ENCODE measurements at regions not wholly inside any gene's neighbourhood (a gene's known extent, or its start where the extent isn't known, plus 50 kb on each side); places are given as distances from the start of the nearest gene placed in this dataset.
"Not testable (repeated sequence)": the region's sequence is repeated elsewhere in the genome, so short reads cannot be mapped to it uniquely, and the experiment has no call there.

- H3K9me3 ChIP-seq (replicated peaks; ENCODE audit: control insufficient read depth, low read depth, low read length) = no peaks in the 10 kb centered on the region
- WGBS (ENCODE audit: insufficient coverage) = 93% methylated on average over 11 of the region's 15 CpGs
Observed at GRCh38 chr5:105872569-105873270, 1798.0 kb downstream of the EFNA5 start.

DNA sequence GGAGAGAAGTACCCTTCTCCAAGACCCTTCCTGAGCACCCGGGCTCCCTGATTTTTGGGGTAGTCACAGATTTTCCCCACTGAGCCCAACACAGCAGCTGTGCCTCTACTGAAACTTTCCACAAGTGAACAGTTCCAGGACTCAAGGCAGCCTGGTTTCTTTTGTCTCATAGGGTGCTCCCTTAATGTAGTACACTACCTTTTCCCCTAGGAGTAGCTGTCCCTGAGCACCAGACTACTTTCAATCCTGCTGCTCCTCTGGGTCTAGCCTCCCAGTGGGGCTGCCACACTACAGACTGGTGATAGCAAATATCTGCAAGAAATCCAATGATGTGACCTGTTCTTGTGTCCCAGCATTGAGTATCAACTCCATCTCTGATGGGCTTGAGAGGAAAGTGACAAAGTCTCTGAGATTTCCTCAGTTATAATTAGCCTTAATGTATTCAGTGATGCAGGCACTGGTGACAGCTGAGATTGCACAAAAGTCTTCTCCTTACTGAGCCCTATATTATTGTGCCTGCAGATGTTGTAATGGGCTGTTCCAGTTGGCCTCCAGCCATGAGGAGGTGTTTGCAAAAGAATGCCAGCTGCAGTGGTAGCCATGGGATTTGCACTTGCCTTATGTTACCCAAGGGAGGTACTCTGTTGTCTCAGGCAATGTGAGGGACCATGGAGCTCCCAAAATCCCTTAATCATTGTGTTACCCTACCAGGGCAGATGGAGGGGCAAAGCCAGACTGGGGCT, 1802.5 kb downstream of the EFNA5 start:
- no peaks in the 10 kb centered on the region for H3K27me3 ChIP-seq (ENCODE audit: control insufficient read depth, insufficient read depth, low read length)
- H3K4me3 ChIP-seq (ENCODE audit: low read length) = no peak overlapping the region
- H3K27ac ChIP-seq (ENCODE audit: low read length) = no peak overlapping the region
- H3K36me3 ChIP-seq (ENCODE audit: control insufficient read depth, insufficient read depth, low read length) = no peaks in the 10 kb centered on the region
- WGBS (ENCODE audit: insufficient coverage) = no CpG with 5 or more reads among the region's 1 CpG
- no peaks in the 10 kb centered on the region for H3K9me3 ChIP-seq (replicated peaks; ENCODE audit: control insufficient read depth, low read depth, low read length)
- peak; percentile 9 for DNase-seq
- no peaks in the 10 kb centered on the region for H3K4me1 ChIP-seq (ENCODE audit: control insufficient read depth, insufficient read depth, low read length)

More at GRCh38 chr5:105872569-105873270, 1798.0 kb downstream of the EFNA5 start:
- no peak overlapping the region for H3K4me3 ChIP-seq (ENCODE audit: low read length)
- no peak overlapping the region for H3K27ac ChIP-seq (ENCODE audit: low read length)
- no peak for DNase-seq
- no peaks in the 10 kb centered on the region for H3K36me3 ChIP-seq (ENCODE audit: control insufficient read depth, insufficient read depth, low read length)
- H3K4me1 ChIP-seq (ENCODE audit: control insufficient read depth, insufficient read depth, low read length) = no peaks in the 10 kb centered on the region
- H3K27me3 ChIP-seq (ENCODE audit: control insufficient read depth, insufficient read depth, low read length) = no peaks in the 10 kb centered on the region

GRCh38 chr5:105865834-105866233, 1804.9 kb downstream of the EFNA5 start:
- H3K36me3 ChIP-seq (ENCODE audit: control insufficient read depth, insufficient read depth, low read length) = no peaks in the 10 kb centered on the region
- DNase-seq = no peak
- no peaks in the 10 kb centered on the region for H3K4me1 ChIP-seq (ENCODE audit: control insufficient read depth, insufficient read depth, low read length)
- H3K27ac ChIP-seq (ENCODE audit: low read length) = no peak overlapping the region
- H3K27me3 ChIP-seq (ENCODE audit: control insufficient read depth, insufficient read depth, low read length) = no peaks in the 10 kb centered on the region
- no CpG with 5 or more reads among the region's 1 CpG for WGBS (ENCODE audit: insufficient coverage)
- H3K4me3 ChIP-seq (ENCODE audit: low read length) = no peak overlapping the region
- H3K9me3 ChIP-seq (replicated peaks; ENCODE audit: control insufficient read depth, low read depth, low read length) = no peaks in the 10 kb centered on the region

- H3K36me3 ChIP-seq (ENCODE audit: control insufficient read depth, insufficient read depth, low read length); H3K4me1 ChIP-seq (ENCODE audit: control insufficient read depth, insufficient read depth, low read length); H3K9me3 ChIP-seq (replicated peaks; ENCODE audit: control insufficient read depth, low read depth, low read length); H3K4me3 ChIP-seq (ENCODE audit: low read length); H3K27ac ChIP-seq (ENCODE audit: low read length); H3K27me3 ChIP-seq (ENCODE audit: control insufficient read depth, insufficient read depth, low read length); DNase-seq: not testable (repeated sequence)
- WGBS (ENCODE audit: insufficient coverage) = 97% methylated on average over 24 of the region's 33 CpGs
Observed at GRCh38 chr5:105859350-105859749, 1811.4 kb downstream of the EFNA5 start.

DNA sequence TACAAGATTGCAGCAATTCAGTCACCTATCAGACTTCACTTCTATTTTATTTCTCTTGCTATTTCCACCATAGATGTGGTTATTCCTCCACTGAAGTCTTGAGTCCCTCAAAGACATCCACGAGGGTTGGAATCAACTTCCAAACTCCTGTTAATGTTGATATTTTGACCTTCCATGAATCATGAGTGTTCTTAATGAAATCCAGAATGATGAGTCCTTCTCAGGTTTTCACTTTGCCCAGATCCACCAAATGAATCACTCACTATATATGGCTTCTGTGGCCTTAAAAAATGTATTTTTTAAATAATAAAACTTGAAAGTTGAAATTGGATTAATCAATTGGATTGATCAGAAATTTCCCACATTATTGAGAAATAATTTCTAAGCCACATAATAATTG, 1821.0 kb downstream of the EFNA5 start:
- no peaks in the 10 kb centered on the region for H3K36me3 ChIP-seq (ENCODE audit: control insufficient read depth, insufficient read depth, low read length)
- no CpG with 5 or more reads among the region's 1 CpG for WGBS (ENCODE audit: insufficient coverage)
- DNase-seq = no peak
- H3K4me3 ChIP-seq (ENCODE audit: low read length) = no peak overlapping the region
- H3K27ac ChIP-seq (ENCODE audit: low read length) = no peak overlapping the region
- H3K27me3 ChIP-seq (ENCODE audit: control insufficient read depth, insufficient read depth, low read length) = no peaks in the 10 kb centered on the region
- peaks cover 2% of the 10 kb centered on the region for H3K9me3 ChIP-seq (replicated peaks; ENCODE audit: control insufficient read depth, low read depth, low read length)
- no peaks in the 10 kb centered on the region for H3K4me1 ChIP-seq (ENCODE audit: control insufficient read depth, insufficient read depth, low read length)

GRCh38 chr5:105840800-105841199, 1829.9 kb downstream of the EFNA5 start:
- H3K27me3 ChIP-seq (ENCODE audit: control insufficient read depth, insufficient read depth, low read length) = no peaks in the 10 kb centered on the region
- 9% methylated on average over 1 of the region's 3 CpGs for WGBS (ENCODE audit: insufficient coverage)
- no peaks in the 10 kb centered on the region for H3K36me3 ChIP-seq (ENCODE audit: control insufficient read depth, insufficient read depth, low read length)
- no peak overlapping the region for H3K4me3 ChIP-seq (ENCODE audit: low read length)
- no peaks in the 10 kb centered on the region for H3K4me1 ChIP-seq (ENCODE audit: control insufficient read depth, insufficient read depth, low read length)
- H3K9me3 ChIP-seq (replicated peaks; ENCODE audit: control insufficient read depth, low read depth, low read length) = peaks cover 2% of the 10 kb centered on the region
- no peak overlapping the region for H3K27ac ChIP-seq (ENCODE audit: low read length)
- no peak for DNase-seq

GRCh38 chr5:105836887-105837286, 1833.8 kb downstream of the EFNA5 start:
- DNase-seq = no peak
- WGBS (ENCODE audit: insufficient coverage) = no CpG with 5 or more reads among the region's 1 CpG

DNA sequence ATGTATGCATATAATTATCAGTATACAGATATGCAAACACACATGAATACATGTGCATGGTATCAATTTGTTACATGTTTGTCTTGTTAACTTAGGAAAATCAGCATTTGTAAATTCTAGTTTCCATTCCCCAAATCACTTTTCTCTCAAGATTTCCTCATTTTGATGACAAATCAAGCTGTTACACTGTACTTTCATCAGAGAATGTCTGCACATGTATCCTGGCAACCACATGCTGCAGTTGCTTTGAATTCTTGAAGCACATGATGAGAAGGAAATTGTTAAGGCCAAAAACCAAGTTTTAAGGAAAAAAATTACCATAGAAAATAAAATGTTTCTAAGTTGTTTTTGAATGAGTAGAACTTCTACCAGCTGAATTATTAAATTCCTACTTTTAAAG, 1834.5 kb downstream of the EFNA5 start:
- DNase-seq = peak; percentile 83
- Histone ChIP-seq H3K27me3 (ENCODE audit: control insufficient read depth, insufficient read depth, low read length) (no peaks in the 10 kb centered on the region), H3K4me1 (ENCODE audit: control insufficient read depth, insufficient read depth, low read length) (no peaks in the 10 kb centered on the region), H3K36me3 (ENCODE audit: control insufficient read depth, insufficient read depth, low read length) (no peaks in the 10 kb centered on the region), H3K4me3 (ENCODE audit: low read length) (no peak overlapping the region), H3K9me3 (replicated peaks; ENCODE audit: control insufficient read depth, low read depth, low read length) (peaks cover 2% of the 10 kb centered on the region), H3K27ac (ENCODE audit: low read length) (no peak overlapping the region)

More at GRCh38 chr5:105836887-105837286, 1833.8 kb downstream of the EFNA5 start:
- Histone ChIP-seq H3K36me3 (ENCODE audit: control insufficient read depth, insufficient read depth, low read length) (no peaks in the 10 kb centered on the region), H3K27ac (ENCODE audit: low read length) (no peak overlapping the region), H3K4me3 (ENCODE audit: low read length) (no peak overlapping the region), H3K27me3 (ENCODE audit: control insufficient read depth, insufficient read depth, low read length) (no peaks in the 10 kb centered on the region), H3K9me3 (replicated peaks; ENCODE audit: control insufficient read depth, low read depth, low read length) (peaks cover 2% of the 10 kb centered on the region), H3K4me1 (ENCODE audit: control insufficient read depth, insufficient read depth, low read length) (no peaks in the 10 kb centered on the region)

DNA sequence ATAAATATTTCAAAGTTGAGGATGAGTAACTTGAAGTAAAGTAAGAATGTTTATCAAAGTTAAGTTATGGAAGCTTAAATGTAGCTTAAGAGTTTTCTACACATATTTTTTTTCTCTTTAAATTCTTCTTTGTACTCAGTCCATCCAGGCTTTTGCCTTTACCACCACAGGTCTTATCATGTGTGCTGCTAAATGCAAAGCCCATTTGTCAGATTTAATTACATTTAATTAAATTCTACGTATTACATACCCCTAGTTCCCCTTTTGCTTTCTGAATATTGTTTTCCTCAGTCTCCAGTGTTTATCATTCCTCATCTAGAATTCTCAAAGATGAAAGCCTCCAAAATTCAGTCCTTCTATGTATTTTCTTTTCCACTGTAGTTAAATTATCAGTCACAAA, 1841.9 kb downstream of the EFNA5 start:
- DNase-seq = no peak
- Histone ChIP-seq H3K27me3 (ENCODE audit: control insufficient read depth, insufficient read depth, low read length) (no peaks in the 10 kb centered on the region), H3K36me3 (ENCODE audit: control insufficient read depth, insufficient read depth, low read length) (no peaks in the 10 kb centered on the region), H3K4me3 (ENCODE audit: low read length) (no peak overlapping the region), H3K9me3 (replicated peaks; ENCODE audit: control insufficient read depth, low read depth, low read length) (no peaks in the 10 kb centered on the region), H3K27ac (ENCODE audit: low read length) (no peak overlapping the region), H3K4me1 (ENCODE audit: control insufficient read depth, insufficient read depth, low read length) (no peaks in the 10 kb centered on the region)
- WGBS (ENCODE audit: insufficient coverage) = no CpG with 5 or more reads among the region's 1 CpG

DNA sequence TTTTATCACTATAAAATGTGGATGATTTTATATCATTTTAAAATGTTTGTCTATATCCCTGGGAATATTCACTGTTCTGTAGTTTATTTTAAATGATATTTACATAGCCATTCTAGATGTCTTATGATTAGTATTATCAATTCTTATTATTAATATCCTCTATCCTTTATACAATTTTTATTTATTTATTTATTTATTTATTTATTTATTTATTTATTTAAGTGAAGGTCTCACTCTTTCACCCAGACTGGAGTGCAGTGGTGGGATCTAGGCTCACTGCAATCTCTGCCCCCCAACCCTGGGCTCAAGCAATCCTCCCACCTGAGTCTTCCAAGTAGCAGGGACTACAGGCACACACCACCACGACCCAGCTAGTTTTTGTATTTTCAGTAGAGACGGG, 1848.9 kb downstream of the EFNA5 start:
- Histone ChIP-seq H3K4me1 (ENCODE audit: control insufficient read depth, insufficient read depth, low read length) (no peaks in the 10 kb centered on the region), H3K9me3 (replicated peaks; ENCODE audit: control insufficient read depth, low read depth, low read length) (no peaks in the 10 kb centered on the region), H3K27ac (ENCODE audit: low read length) (no peak overlapping the region), H3K36me3 (ENCODE audit: control insufficient read depth, insufficient read depth, low read length) (no peaks in the 10 kb centered on the region), H3K27me3 (ENCODE audit: control insufficient read depth, insufficient read depth, low read length) (no peaks in the 10 kb centered on the region), H3K4me3 (ENCODE audit: low read length) (no peak overlapping the region)
- WGBS (ENCODE audit: insufficient coverage) = 100% methylated on average over 2 of the region's 2 CpGs
- DNase-seq = no peak

All from muscle of leg (tissue), 3 donors.